OCI-LY1 (cell line): ENCODE measurements at regions not wholly inside any gene's neighbourhood (a gene's known extent, or its start where the extent isn't known, plus 50 kb on each side); places are given as distances from the start of the nearest gene placed in this dataset.

Experiments
- H2AFZ ChIP-seq: fragments of 200-600 bp; sonication (generic), shearing (Covaris generic); 2 replicates; pipeline ENCODE4 v1.6.0; 2014; ENCODE audit warnings: antibody characterized with exemption, mild to moderate bottlenecking, low read length
- H3F3A ChIP-seq: fragments of 200-600 bp; sonication (generic), shearing (Covaris generic); 2 replicates; pipeline ENCODE4 v1.6.0; 2014; ENCODE audit warnings: mild to moderate bottlenecking, antibody characterized with exemption, low read length, moderate library complexity; ENCODE audit not compliant: insufficient read depth
- H3K27ac ChIP-seq: fragments of 200-600 bp; sonication (generic); 2 replicates; pipeline ENCODE4 v1.5.1; 2014; ENCODE audit warnings: low read length, mixed run types, mild to moderate bottlenecking, low read depth; ENCODE audit not compliant: poor library complexity, severe bottlenecking
- H3K27me3 ChIP-seq: fragments of 200-600 bp; sonication (generic); 2 replicates; pipeline ENCODE4 v1.6.0; 2014; ENCODE audit warnings: antibody characterized with exemption, mild to moderate bottlenecking, low read length, moderate library complexity; ENCODE audit not compliant: insufficient read depth
- H3K36me3 ChIP-seq: fragments of 200-600 bp; sonication (generic); 2 replicates; pipeline ENCODE4 v1.6.1; 2014; ENCODE audit warnings: mild to moderate bottlenecking, antibody characterized with exemption, low read length, moderate library complexity, mixed read lengths; ENCODE audit not compliant: insufficient read depth
- H3K4me1 ChIP-seq: fragments of 200-600 bp; sonication (generic); 2 replicates; pipeline ENCODE4 v1.5.1; 2014; ENCODE audit warnings: mild to moderate bottlenecking, low read length, moderate library complexity; ENCODE audit not compliant: insufficient read depth, severe bottlenecking
- H3K4me2 ChIP-seq: fragments of 200-600 bp; sonication (generic), shearing (Covaris generic); 2 replicates; pipeline ENCODE4 v1.6.1; 2014; ENCODE audit warnings: low read length
- H3K4me3 ChIP-seq: fragments of 200-600 bp; sonication (generic); 2 replicates; pipeline ENCODE4 v1.5.1; 2014; ENCODE audit warnings: low read length, low read depth, mild to moderate bottlenecking, mixed read lengths; ENCODE audit not compliant: poor library complexity, severe bottlenecking
- H3K79me2 ChIP-seq: fragments of 200-600 bp; shearing (Covaris generic); 2 replicates; pipeline ENCODE4 v1.6.1; 2016; ENCODE audit warnings: mixed run types, low read length, mixed read lengths; ENCODE audit not compliant: insufficient read depth
- H3K9ac ChIP-seq: fragments of 200-600 bp; sonication (generic), shearing (Covaris generic); 2 replicates; pipeline ENCODE4 v1.6.1; 2014; ENCODE audit warnings: mild to moderate bottlenecking, low read length, mixed read lengths
- H3K9me2 ChIP-seq: fragments of 200-600 bp; sonication (generic), shearing (Covaris generic); 2 replicates; pipeline ENCODE4 v1.6.1; 2014; ENCODE audit warnings: low read depth, mild to moderate bottlenecking, low read length, mixed read lengths
- H3K9me3 ChIP-seq: fragments of 200-600 bp; shearing (Covaris generic); 2 replicates; pipeline ENCODE4 v1.6.1; 2014; ENCODE audit warnings: low read length, mixed read lengths
- H4K20me1 ChIP-seq: fragments of 200-600 bp; sonication (generic), shearing (Covaris generic); 2 replicates; pipeline ENCODE4 v1.6.0; 2016; ENCODE audit warnings: mild to moderate bottlenecking, low read length; ENCODE audit not compliant: insufficient read depth
- CTCF ChIP-seq: fragments of 200-600 bp; sonication (generic), shearing (Covaris generic); IDR thresholded peaks from 2 replicates; pipeline ENCODE4 v1.5.1; 2017; ENCODE audit warnings: mild to moderate bottlenecking, antibody characterized with exemption, low read length, moderate library complexity, mixed read lengths
- EZH2 ChIP-seq: fragments of 200-600 bp; sonication (generic), shearing (Covaris generic); IDR thresholded peaks from 2 replicates; pipeline ENCODE4 v1.8.0; 2017; ENCODE audit warnings: borderline replicate concordance, mixed run types, mild to moderate bottlenecking, antibody characterized with exemption, low read length, moderate library complexity, mixed read lengths

DNA sequence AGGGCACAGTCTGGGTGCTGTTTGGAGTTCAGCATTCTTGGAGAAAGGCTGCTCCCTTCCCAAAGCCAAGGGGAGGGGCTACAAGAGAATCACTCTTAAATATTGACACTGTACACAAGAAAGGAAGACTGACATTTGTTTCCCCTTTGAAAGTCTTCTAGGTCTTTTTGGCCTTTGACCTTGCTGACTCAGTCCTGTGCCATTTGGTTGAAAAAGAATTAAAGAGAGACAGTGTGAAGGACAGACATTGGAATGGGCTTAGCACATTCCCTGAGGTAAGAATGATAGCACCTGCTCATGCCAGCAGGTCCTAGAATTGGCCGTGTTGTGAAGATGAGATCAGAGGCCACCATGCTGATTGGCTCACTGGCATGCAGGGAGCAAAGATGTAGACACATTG is 271.4 kb upstream of the ZNF608 start:
- H3K27ac ChIP-seq: no peak overlapping the region

GRCh38 chr5:125023673-125024072 is 277.2 kb upstream of the ZNF608 start:
- H3K27ac ChIP-seq: no peak overlapping the region

More for the DNA sequence above, 271.4 kb upstream of the ZNF608 start:
- TF ChIP-seq EZH2 (no peak), CTCF (no peak)
- no peaks in the 10 kb centered on the region for H3K9me2 ChIP-seq
- no peak overlapping the region for H3K4me2 ChIP-seq
- H3F3A ChIP-seq: no peaks in the 10 kb centered on the region
- no peak overlapping the region for H2AFZ ChIP-seq
- no peaks in the 10 kb centered on the region for H3K36me3 ChIP-seq
- H3K9ac ChIP-seq: no peak overlapping the region
- no peaks in the 10 kb centered on the region for H3K27me3 ChIP-seq
- H3K79me2 ChIP-seq: no peaks in the 10 kb centered on the region
- peaks cover 32% of the 10 kb centered on the region for H3K4me1 ChIP-seq
- no peaks in the 10 kb centered on the region for H3K9me3 ChIP-seq
- H4K20me1 ChIP-seq: no peaks in the 10 kb centered on the region
- H3K4me3 ChIP-seq: no peak overlapping the region

GRCh38 chr5:125026867-125027731 is 280.7 kb upstream of the ZNF608 start:
- H3K9ac ChIP-seq: no peak overlapping the region
- H3K36me3 ChIP-seq: no peaks in the 10 kb centered on the region
- no peaks in the 10 kb centered on the region for H3K79me2 ChIP-seq
- H3K4me2 ChIP-seq: no peak overlapping the region
- H3K9me2 ChIP-seq: no peaks in the 10 kb centered on the region
- no peaks in the 10 kb centered on the region for H4K20me1 ChIP-seq
- H2AFZ ChIP-seq: no peak overlapping the region
- TF ChIP-seq CTCF (no peak), EZH2 (no peak)
- H3K27ac ChIP-seq: no peak overlapping the region
- H3K9me3 ChIP-seq: no peaks in the 10 kb centered on the region
- no peaks in the 10 kb centered on the region for H3F3A ChIP-seq
- H3K27me3 ChIP-seq: no peaks in the 10 kb centered on the region
- peaks cover 8% of the 10 kb centered on the region for H3K4me1 ChIP-seq
- H3K4me3 ChIP-seq: no peak overlapping the region

More at GRCh38 chr5:125023673-125024072, 277.2 kb upstream of the ZNF608 start:
- Histone ChIP-seq H3K9me2 (no peaks in the 10 kb centered on the region), H3F3A (no peaks in the 10 kb centered on the region), H3K4me2 (no peak overlapping the region), H3K9ac (no peak overlapping the region), H3K27me3 (no peaks in the 10 kb centered on the region), H4K20me1 (no peaks in the 10 kb centered on the region), H3K79me2 (no peaks in the 10 kb centered on the region), H3K9me3 (no peaks in the 10 kb centered on the region), H2AFZ (no peak overlapping the region), H3K4me1 (peaks cover 15% of the 10 kb centered on the region), H3K4me3 (no peak overlapping the region), H3K36me3 (no peaks in the 10 kb centered on the region)
- TF ChIP-seq EZH2 (no peak), CTCF (no peak)
